ENCODE measurements at regions not wholly inside any gene's neighbourhood (a gene's known extent, or its start where the extent isn't known, plus 50 kb on each side); places are given as distances from the start of the nearest gene placed in this dataset.
A peak's percentile ranks its signal among the peaks of the same experiment; 100 is the strongest.

- no peak for DNase-seq (ENCODE audit: low spot score)
These were observed 83.3 kb downstream of the ALDH8A1 start for GRCh38 chr6:134866563-134866962.

- no peak for DNase-seq (ENCODE audit: low spot score)
These were observed 85.3 kb downstream of the ALDH8A1 start for GRCh38 chr6:134864558-134864957.

GRCh38 chr6:134863763-134864510, 86.0 kb downstream of the ALDH8A1 start:
- no peak for DNase-seq (ENCODE audit: low spot score)

GRCh38 chr6:134854366-134854765, 95.5 kb downstream of the ALDH8A1 start:
- DNase-seq (ENCODE audit: low spot score) = no peak

GRCh38 chr6:134853111-134854055, 96.5 kb downstream of the ALDH8A1 start:
- peak; percentile 79 for DNase-seq (ENCODE audit: low spot score)

- DNase-seq (ENCODE audit: low spot score) = no peak
These were observed 98.4 kb downstream of the ALDH8A1 start for GRCh38 chr6:134851548-134851947.

- no peak for DNase-seq (ENCODE audit: low spot score)
These were observed 99.1 kb downstream of the ALDH8A1 start for GRCh38 chr6:134850721-134851305.

- DNase-seq (ENCODE audit: low spot score) = no peak
These were observed 99.9 kb downstream of the ALDH8A1 start for GRCh38 chr6:134849920-134850447.

- no peak for DNase-seq (ENCODE audit: low spot score)
These were observed 101.8 kb downstream of the ALDH8A1 start for GRCh38 chr6:134848076-134848475.

GRCh38 chr6:134846865-134847264, 103.0 kb downstream of the ALDH8A1 start:
- DNase-seq (ENCODE audit: low spot score) = no peak

GRCh38 chr6:134846031-134846430, 103.9 kb downstream of the ALDH8A1 start:
- DNase-seq (ENCODE audit: low spot score) = no peak

- no peak for DNase-seq (ENCODE audit: low spot score)
These were observed 105.8 kb downstream of the ALDH8A1 start for GRCh38 chr6:134844120-134844519.

- no peak for DNase-seq (ENCODE audit: low spot score)
These were observed 109.6 kb downstream of the ALDH8A1 start for GRCh38 chr6:134840086-134840867.

GRCh38 chr6:134835993-134836392, 113.9 kb downstream of the ALDH8A1 start:
- DNase-seq (ENCODE audit: low spot score) = no peak

- no peak for DNase-seq (ENCODE audit: low spot score)
These were observed 119.0 kb downstream of the ALDH8A1 start for GRCh38 chr6:134830940-134831339.

- no peak for DNase-seq (ENCODE audit: low spot score)
These were observed 119.7 kb downstream of the ALDH8A1 start for GRCh38 chr6:134830194-134830593.

GRCh38 chr6:134828641-134829040, 121.3 kb downstream of the ALDH8A1 start:
- DNase-seq (ENCODE audit: low spot score) = no peak

- DNase-seq (ENCODE audit: low spot score) = peak; percentile 99
These were observed 122.8 kb downstream of the ALDH8A1 start for GRCh38 chr6:134826889-134827737.

GRCh38 chr6:134823710-134824034, 126.2 kb downstream of the ALDH8A1 start:
- DNase-seq (ENCODE audit: low spot score) = no peak

GRCh38 chr6:134822920-134823709, 126.8 kb downstream of the ALDH8A1 start:
- DNase-seq (ENCODE audit: low spot score) = peak; percentile 86
